ENCODE measurements at regions not wholly inside any gene's neighbourhood (a gene's known extent, or its start where the extent isn't known, plus 50 kb on each side); places are given as distances from the start of the nearest gene placed in this dataset.

DNA sequence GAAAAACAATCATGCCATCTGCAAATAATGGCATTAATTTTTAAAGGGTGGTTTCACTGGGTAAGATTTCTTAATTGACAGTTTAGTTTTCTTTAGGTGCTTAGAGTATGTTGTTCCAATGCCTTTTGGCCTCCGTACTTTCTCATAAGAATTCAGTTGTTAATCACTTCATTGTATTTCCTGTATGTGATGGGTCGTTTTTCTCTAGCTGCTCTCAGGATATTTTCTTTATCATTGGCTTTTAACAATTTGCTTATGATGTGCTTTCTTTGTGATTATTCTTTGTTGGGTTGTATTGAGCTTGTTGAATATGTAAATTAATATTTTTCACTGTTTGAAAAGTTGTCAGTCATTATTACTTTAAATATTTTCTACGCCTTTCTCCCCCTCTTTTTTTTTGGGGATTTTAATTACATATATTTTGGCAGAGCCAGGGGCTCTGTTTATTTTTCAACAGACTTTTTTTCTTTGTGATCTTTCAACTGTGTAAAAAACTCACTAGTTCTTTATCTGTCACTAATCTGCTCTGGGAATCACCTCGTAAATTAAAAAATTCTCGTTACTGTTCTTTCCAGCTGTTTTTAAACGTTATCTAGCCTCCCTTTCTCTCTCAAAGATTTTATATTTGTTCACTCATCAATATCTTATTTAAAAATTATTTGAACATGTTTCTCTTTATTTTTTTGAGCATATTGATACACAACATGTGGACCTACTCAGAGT lies 56.2 kb upstream of the IL1R1 start:
- no peak overlapping the region for H3K4me3 ChIP-seq (ENCODE audit: low read depth in 1 of 3, low read length in 3 of 3)
- H3K27ac ChIP-seq (ENCODE audit: low read depth in 1 of 3, low read length in 2 of 3), result no peak overlapping the region
- H3K4me1 ChIP-seq (ENCODE audit: control insufficient read depth in 3 of 3, insufficient read depth in 2 of 3, low read depth in 1 of 3, low read length in 2 of 3), result peaks cover 0 to 3% (median 0%) of the 10 kb centered on the region in 3 donors
- H3K9me3 ChIP-seq (ENCODE audit: control insufficient read depth in 2 of 2, insufficient read depth in 1 of 2, low read depth in 1 of 2, low read length in 1 of 2), result no peaks in the 10 kb centered on the region
- DNase-seq (no peak), FAIRE-seq (no peak)
- 63 to 73% (median 69%) methylated on average over 6 of the region's 6 CpGs for WGBS, 3 donors
- no peaks in the 10 kb centered on the region for H3K27me3 ChIP-seq (ENCODE audit: control insufficient read depth in 3 of 3, insufficient read depth in 3 of 3, low read length in 3 of 3)
- H3K36me3 ChIP-seq (ENCODE audit: control insufficient read depth in 3 of 3, insufficient read depth in 2 of 3, low read depth in 1 of 3, low read length in 3 of 3), result no peaks in the 10 kb centered on the region

DNA sequence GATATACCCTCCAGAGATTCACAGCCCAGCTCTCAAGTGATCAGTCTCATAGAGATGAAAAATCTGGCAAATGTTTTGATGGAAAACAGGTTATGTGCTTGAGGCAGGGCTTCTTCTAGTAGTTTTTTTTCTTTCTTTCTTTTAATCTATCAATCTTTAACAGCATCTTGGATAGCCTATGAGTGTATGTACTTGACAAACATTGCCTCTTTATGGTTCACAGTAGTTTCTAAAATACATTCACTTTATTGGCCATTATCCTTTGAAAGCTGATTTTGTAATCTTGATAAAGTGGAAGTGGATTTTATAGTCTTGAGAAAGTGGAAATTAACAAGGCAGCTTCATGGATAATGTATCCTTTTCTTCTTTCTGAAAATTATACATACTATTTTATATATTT lies 51.4 kb upstream of the IL1R1 start:
- Histone ChIP-seq H3K36me3 (ENCODE audit: control insufficient read depth in 3 of 3, insufficient read depth in 2 of 3, low read depth in 1 of 3, low read length in 3 of 3) (no peaks in the 10 kb centered on the region), H3K9me3 (ENCODE audit: control insufficient read depth in 2 of 2, insufficient read depth in 1 of 2, low read depth in 1 of 2, low read length in 1 of 2) (no peaks in the 10 kb centered on the region), H3K4me3 (ENCODE audit: low read depth in 1 of 3, low read length in 3 of 3) (no peak overlapping the region), H3K27me3 (ENCODE audit: control insufficient read depth in 3 of 3, insufficient read depth in 3 of 3, low read length in 3 of 3) (no peaks in the 10 kb centered on the region), H3K27ac (ENCODE audit: low read depth in 1 of 3, low read length in 2 of 3) (no peak overlapping the region), H3K4me1 (ENCODE audit: control insufficient read depth in 3 of 3, insufficient read depth in 2 of 3, low read depth in 1 of 3, low read length in 2 of 3) (no peaks in the 10 kb centered on the region)
- DNase-seq, result no peak
- no peak for FAIRE-seq

DNA sequence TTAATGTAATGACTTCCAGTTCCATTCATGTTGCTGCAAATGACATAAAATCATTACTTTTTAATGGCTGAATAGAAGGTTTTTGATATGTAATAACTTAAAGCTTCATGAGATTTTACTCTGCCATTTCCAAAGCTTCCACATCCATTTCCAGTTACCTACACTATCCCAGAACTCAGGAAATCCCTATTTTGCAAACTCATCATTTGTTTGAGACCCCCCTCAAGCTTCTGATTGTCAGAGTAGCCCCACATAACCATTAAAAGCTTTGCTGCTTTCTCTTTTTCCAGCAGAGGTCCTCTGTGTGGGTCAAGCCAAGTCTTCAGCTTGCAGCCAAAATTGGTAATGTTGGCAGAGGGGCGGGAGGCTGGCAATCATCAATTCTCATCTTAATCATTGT lies 50.6 kb upstream of the IL1R1 start:
- FAIRE-seq, result no peak

DNA sequence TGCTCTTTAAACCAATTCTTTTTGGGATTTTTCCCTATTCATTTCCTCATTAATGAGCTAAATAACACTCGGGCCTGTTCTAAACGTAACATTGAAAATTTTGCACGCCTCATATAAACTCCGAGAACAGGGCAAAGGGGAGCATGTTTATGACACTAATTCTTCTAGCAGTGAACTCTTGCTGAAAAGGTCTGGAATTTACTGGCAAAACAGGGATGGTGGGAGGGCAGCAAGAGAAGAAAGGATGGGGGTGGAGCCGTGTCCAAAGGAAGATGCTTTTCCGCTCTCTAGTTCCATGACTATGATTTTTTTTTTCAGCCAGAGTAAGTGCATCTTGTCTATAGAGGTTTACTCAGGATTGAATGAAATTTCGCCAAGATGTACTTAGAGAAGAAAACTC lies 50.0 kb upstream of the IL1R1 start:
- 73 to 88% (median 80%) methylated on average over 7 of the region's 7 CpGs for WGBS, 3 donors
- Histone ChIP-seq H3K4me1 (ENCODE audit: control insufficient read depth in 3 of 3, insufficient read depth in 2 of 3, low read depth in 1 of 3, low read length in 2 of 3) (no peaks in the 10 kb centered on the region), H3K9me3 (ENCODE audit: control insufficient read depth in 2 of 2, insufficient read depth in 1 of 2, low read depth in 1 of 2, low read length in 1 of 2) (no peaks in the 10 kb centered on the region), H3K4me3 (ENCODE audit: low read depth in 1 of 3, low read length in 3 of 3) (no peak overlapping the region), H3K27ac (ENCODE audit: low read depth in 1 of 3, low read length in 2 of 3) (no peak overlapping the region), H3K36me3 (ENCODE audit: control insufficient read depth in 3 of 3, insufficient read depth in 2 of 3, low read depth in 1 of 3, low read length in 3 of 3) (no peaks in the 10 kb centered on the region), H3K27me3 (ENCODE audit: control insufficient read depth in 3 of 3, insufficient read depth in 3 of 3, low read length in 3 of 3) (no peaks in the 10 kb centered on the region)
- FAIRE-seq (no peak), DNase-seq (no peak)

More for the DNA sequence above, 50.6 kb upstream of the IL1R1 start:
- DNase-seq, result no peak
- H3K27me3 ChIP-seq (ENCODE audit: control insufficient read depth in 3 of 3, insufficient read depth in 3 of 3, low read length in 3 of 3), result no peaks in the 10 kb centered on the region
- no peak overlapping the region for H3K27ac ChIP-seq (ENCODE audit: low read depth in 1 of 3, low read length in 2 of 3)
- H3K4me3 ChIP-seq (ENCODE audit: low read depth in 1 of 3, low read length in 3 of 3), result no peak overlapping the region
- WGBS, 3 donors, result 98 to 100% (median 100%) methylated on average over 1 of the region's 1 CpG
- H3K9me3 ChIP-seq (ENCODE audit: control insufficient read depth in 2 of 2, insufficient read depth in 1 of 2, low read depth in 1 of 2, low read length in 1 of 2), result no peaks in the 10 kb centered on the region
- no peaks in the 10 kb centered on the region for H3K4me1 ChIP-seq (ENCODE audit: control insufficient read depth in 3 of 3, insufficient read depth in 2 of 3, low read depth in 1 of 3, low read length in 2 of 3)
- H3K36me3 ChIP-seq (ENCODE audit: control insufficient read depth in 3 of 3, insufficient read depth in 2 of 3, low read depth in 1 of 3, low read length in 3 of 3), result no peaks in the 10 kb centered on the region
